T-helper 1 cell treated with Interleukin-12 subunit alpha and Interleukin-12 subunit beta and Interleukin-4 antibody, amounts not matched to agents 30 ng/mL and 1 ng/mL, for 36 hours (primary cell): ENCODE measurements at regions not wholly inside any gene's neighbourhood (a gene's known extent, or its start where the extent isn't known, plus 50 kb on each side); places are given as distances from the start of the nearest gene placed in this dataset.

ENCODE experiments used
- intact Hi-C: fragments of 100-400 bp; cut with micrococcal nuclease; formaldehyde crosslinking; loops from one replicate; pipeline ENCODE4 v1.15.1; 2024

DNA sequence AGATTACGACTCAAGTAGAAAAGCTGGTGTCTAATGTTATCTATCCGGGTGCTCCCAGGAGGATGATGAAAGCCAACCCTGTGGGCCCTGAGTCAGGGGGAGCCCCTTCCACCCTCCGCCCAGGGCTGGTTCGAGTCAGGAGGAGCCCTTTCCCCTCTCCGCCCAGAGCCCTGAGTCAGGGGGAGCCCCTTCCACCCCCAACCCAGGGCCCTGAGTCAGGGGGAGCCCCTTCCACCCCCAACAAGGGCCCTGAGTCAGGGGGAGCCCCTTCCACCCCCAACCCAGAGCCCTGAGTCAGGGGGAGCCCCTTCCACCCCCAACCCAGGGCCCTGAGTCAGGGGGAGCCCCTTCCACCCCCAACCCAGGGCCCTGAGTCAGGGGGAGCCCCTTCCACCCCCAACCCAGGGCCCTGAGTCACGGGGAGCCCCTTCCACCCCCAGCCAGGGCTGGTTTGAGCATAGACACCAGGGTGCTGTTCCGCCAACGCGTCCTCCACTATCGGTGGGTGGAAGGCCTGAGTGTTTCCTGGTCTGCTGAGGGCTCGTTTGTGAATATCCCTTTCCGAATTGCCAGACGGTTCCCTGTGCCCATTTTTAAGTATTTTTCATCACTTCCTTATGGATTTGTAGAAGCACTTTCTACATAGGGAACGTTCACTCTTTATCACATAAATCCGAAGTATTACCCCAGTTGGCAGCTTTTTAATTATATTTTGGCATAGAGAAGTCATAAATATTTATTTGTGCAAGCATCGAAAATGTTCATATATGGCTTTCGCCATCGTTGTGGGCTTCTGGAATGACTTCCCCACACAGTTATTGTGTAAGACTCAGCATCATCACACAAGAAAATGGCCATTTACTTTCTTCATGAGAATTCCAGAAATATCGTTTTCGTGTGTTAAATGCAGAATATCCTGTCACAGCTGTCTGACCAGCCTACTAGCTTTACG is 380.6 kb downstream of the BRD1 start:
- intact Hi-C loops = no loop called here

DNA sequence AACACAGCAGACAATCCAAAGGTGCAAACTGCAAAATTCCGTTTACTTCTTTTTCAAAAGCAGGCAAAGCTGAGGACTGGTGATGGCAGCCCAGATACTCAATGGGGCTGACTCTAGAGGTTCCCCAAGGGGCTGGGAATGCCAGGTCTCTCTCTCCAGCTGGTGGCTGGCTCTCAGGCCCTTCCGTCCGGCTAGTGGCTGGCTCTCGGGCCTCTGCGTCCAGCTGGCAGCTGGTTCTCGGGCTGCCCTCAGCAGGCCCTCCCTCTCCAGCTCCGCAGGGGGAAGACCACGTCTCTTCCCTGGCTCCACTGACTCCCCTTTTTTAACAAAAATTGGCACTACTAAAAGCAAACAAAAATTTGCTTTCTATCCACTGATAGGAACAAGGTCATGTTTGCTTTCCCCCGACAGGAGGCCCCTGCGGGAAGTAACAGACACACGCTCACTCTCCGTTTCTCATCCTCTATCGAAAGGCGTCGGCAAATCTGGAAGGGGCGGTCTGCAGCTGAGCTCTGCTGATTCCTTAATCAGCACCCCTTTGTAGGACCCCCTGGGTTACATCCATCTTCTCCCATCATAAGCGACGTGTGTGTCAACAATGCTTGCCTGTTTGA is 381.4 kb downstream of the BRD1 start:
- intact Hi-C loops = no loop called here

DNA sequence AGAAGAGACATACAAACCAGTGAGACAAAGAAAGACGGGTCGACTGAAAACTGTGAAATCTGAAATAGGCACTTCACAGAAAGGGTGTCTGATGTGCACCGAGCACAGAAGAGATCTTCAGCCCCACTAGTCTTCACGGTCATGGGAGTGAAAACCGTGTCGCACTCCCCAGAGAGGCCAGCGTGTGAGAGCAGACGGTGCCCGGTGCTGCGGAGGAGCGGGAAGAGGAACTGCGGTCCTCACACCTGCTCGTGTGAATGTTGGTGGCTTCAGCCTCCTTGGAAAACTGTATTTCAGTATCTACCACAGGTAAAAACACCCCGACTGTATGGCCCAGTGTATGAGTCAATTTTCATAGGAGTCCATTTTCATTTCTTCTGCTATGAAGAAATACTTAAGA is 382.9 kb downstream of the BRD1 start:
- intact Hi-C loops = no loop called here

DNA sequence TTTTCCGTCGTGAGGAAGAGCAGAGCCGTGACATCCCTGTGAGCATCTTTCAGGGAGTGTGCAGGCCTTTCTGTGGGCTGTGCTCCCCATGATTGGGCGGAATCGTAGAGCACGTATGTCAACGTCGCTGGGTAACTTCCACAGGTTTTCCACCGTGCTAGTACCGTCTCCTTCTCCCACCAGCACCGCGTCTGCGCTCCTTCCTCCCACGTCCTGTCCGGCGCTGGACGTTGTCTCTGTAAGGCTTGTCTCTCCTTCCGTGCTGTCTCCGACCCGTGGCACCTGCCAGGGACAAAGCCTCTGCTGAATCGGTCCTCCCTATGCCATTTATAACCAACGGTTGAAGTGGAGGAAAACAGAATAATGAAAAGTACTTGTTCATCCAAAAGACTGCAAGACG is 386.7 kb downstream of the BRD1 start:
- intact Hi-C loops = no loop called here

DNA sequence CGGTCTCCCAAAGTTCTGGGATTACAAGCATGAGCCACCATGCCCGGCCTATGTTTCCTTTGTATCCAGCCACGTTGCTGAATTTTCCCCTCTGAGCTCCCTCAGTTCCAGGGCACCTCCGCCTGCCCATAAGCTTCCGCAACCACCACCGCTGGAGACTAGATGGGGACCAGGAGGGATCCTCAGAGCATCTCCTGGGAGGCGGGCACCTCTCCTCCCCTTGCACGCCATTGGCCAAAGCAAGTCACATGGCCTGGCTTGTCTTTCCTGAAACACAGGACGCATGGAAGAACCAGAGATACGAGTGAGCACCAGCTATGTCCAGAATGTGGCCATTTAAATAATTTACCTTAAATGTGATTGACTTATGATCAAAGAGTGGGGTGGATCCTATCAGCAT is 388.3 kb downstream of the BRD1 start:
- intact Hi-C loops = no loop called here

DNA sequence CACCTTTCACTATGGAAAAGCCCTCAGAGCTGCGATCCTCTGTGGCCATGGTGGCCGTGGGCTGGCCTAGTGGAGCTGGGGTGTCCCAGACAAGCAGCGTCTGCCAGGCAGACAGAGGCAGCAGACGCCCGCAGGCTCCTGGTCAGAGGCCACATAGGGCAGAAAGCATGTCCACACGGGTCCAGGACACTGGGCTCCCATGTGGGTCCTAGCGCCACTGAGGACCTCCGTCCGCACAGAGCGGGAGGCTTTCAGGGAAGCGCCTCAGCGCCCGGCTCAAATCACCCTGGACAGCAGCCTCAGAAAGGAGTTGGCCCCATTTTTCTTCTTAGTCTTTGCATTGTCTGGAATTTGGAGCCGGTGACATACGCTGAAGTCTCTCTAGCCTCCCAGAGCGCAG is 389.7 kb downstream of the BRD1 start:
- intact Hi-C loops = no loop called here

DNA sequence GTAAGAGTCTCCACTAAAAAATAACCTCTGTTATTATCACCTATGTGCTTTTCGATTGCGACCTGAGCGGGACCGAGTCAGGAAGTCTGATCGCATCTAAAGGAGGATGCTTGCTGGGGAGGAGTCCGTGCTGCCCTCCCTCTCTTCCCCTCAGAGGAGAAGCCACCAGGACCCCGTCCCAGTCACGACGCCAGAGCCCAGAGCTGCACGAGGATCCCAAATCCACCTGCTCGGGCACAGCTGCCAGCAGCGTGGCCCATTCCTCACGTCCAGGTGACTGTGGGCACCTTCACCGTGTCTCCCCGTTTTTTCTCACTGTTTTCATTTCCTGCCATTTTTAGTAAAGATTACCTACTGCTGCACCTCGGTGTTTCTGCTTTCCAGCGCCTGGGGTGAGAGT is 390.3 kb downstream of the BRD1 start:
- intact Hi-C loops = no loop called here

DNA sequence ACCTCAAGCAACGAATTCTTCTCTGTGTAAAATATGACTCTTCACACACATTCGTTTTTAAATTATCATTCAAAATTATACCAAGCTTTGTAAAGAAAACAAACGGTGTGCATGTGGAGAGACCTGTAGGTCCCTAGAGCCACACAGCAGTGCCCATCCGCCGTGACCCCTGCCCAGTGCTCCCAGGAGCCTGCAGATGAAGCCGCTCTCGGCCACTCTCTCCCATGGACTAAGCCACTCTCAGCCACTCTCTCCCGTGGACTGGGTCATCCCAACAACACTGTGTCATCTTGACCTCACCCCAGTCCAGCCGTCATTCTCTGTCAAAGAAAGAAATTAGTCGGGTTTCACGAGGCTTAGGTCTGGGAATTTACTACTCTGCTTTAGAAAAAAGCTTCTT is 391.6 kb downstream of the BRD1 start:
- intact Hi-C loops = no loop called here

DNA sequence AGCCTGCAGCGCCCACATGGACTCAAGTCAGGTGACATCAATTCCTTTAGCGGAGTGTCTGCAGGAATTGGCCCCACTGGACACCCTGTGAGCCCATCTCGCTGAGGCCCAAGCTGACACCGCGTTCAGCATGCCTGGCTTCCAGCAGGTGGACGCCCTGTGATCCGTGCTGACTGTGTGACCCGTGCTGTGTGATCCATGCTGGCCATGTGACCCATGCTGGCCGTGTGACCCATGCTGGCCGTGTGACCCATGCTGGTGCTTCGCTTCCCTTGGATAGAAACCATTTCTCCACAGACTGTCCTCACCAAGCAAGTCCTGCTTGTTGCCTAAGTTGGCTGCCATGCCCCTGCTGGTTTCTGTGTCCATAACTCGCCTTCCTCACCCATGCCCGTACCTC is 392.1 kb downstream of the BRD1 start:
- intact Hi-C loops = no loop called here

DNA sequence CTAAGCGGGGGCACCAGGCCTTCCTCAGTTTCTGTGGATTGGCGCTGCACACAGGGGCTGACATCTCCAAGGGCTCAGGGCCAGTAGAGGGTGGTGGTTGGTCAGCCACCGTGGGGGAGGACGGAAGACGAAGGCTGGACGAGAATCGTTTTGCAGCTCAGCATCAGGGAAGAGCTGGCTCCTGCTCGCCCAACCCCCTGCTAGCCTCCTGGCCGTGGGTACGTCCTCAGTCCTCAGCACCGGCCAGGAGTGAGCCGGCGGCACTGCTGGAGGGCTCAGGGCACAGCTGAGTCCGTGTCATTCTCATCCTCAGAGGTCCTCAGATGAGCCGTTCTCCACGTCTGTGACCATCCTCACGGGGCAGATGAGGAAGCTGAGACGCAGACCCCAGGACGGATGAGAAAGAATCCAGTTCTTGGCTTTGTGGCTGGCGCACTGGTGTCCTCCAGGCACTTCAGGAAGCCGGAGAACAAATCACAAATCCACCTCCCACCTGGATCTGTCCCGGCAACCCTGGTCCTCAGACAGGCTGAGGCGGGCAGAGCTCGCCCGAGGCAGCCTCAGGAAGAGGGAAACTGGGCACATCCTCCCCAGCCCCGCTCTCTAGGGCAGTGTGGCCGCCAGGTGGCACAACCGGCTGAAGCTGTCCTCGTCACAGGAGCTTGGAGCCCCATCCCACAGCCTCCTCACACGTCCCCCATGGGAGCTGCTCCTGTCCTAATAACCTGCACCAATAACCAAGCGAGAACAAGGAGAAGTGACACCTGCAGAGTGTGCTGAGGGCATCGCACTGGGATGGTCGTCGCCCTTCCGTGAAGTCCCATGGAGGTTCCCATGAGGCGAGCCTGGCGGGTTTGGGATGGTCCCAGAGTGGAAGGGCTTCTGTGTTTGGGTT is 393.7 kb downstream of the BRD1 start:
- intact Hi-C loops = no loop called here

DNA sequence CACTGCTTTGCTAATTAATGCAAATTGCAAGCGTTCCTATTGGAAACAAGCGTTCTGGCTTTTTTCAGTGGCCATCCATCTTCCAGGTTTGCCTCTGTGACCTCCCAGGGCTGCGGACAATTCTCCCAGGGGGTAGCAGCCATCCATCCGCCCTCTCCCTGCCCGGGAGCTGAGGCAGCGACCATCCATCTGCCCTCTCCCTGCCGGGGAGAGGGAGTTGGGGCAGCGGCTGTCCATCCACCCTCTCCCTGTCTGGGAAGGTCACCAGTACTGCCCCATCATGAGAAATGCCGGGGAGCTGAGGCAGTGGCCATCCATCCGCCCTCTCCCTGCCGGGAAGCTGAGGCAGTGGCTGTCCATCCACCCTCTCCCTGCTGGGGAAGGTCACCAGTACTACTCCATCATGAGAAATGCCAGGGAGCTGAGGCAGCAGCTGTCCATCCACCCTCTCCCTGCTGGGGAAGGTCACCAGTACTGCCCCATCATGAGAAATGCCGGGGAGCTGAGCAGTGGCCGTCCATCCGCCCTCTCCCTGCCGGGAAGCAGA is 394.7 kb downstream of the BRD1 start:
- intact Hi-C loops = no loop called here

DNA sequence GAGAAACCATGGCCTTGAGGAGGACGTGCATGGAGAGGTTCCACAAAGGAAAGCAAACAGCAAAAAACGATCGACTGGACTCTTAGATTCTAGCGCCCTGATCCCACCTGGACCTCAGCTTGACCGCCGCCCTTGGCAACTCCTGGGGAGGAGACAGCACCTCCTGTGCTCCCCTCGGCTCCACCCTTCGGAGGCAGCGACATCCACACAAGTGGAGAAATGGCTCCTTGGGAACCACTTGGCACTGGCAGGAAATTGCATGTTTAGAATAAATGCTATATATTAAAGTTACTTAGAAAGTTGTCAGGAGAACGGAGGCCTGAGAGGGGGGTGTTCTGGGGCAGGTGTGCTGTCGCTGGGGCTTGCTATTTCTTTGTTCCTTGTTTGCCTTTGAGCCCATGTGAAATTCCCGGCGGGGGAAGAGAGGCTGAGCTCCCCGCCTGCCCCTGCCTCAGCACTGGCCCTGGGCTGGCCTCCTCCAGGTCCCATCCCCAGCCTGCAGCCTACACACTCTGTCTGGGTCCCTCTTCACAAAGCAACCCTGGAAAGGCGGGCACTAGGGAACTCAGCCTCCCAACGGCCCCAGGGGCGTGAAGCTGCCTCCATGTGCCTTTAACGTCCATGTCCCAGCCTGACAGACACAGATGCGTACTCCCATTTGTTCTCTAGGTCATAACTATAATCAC is 395.3 kb downstream of the BRD1 start:
- intact Hi-C loops = no loop called here

DNA sequence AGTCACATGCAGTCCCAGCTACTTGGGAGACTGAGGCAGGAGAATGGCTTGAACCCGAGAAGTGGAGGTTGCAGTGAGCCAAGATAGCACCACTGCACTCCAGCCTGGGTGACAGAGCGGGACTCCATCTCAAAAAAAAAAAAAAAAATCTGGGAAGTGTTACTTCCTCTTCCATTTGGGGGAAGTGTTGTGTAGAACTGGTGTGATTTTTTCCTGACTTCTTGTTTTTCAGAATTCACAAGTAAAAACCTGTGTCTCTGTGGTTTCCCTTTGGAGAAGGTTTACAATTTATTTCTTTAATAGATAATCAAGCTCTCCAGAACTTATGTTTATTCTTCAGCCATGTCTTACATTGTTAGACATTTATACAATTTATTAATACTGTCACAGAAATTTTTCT is 396.1 kb downstream of the BRD1 start:
- intact Hi-C loops = no loop called here

DNA sequence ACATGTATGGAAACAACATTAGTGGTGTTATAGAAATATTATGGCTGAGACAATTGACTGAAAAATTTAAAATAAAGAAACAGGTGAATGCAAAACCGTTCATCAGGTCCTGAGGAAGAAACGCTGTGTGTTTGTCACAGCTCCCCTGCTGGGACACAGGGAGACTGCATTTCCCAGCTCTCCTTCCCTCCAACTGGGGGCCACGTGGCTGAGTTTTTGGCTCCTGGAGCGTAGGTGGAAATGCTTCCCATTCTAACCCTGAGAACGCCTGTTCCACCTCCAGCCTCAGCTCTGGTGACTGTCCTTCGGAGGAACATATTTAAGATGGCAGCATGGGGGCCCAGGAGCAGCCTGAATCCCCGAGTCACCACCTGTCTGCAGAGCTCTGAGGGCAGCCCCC is 398.6 kb downstream of the BRD1 start:
- intact Hi-C loops = no loop called here

DNA sequence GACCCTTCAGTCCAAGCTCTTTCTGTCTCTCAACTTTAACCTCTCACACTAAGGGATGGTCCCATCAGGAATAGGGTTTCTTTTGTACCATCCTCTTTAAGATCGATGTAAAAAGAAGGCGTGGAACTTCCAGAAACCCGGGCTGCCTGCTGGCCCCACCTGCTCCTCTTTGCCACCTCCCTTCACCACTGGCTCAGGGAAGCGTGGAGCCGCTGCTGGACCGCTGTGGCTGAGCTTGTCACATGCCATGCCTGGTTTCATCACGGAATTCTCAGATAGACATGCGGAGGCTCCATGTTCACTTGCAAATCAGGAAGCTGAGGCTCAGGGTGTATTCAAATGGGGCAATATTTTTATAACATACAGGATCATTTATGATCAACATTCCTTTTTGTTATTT is 399.7 kb downstream of the BRD1 start:
- intact Hi-C loops = no loop called here

DNA sequence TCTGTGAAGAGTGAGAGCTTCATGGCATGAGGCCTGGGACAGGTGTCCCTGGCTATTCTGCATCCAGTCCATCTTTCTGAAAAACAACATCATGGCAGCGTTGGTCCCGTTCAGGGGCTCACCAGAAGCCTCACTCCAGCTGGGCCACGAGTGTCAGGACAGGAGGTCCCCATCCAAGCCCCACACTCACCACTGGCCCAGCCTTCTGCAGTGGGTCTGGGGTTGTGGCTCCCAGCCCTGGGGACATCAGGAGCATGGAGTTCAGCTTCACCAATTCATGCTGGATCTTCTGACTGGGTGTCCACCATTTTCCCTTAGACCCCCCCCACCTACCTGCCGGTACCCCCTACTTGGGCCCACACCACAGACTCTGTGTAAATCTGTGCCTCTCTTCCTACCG is 400.3 kb downstream of the BRD1 start:
- intact Hi-C loops = no loop called here

DNA sequence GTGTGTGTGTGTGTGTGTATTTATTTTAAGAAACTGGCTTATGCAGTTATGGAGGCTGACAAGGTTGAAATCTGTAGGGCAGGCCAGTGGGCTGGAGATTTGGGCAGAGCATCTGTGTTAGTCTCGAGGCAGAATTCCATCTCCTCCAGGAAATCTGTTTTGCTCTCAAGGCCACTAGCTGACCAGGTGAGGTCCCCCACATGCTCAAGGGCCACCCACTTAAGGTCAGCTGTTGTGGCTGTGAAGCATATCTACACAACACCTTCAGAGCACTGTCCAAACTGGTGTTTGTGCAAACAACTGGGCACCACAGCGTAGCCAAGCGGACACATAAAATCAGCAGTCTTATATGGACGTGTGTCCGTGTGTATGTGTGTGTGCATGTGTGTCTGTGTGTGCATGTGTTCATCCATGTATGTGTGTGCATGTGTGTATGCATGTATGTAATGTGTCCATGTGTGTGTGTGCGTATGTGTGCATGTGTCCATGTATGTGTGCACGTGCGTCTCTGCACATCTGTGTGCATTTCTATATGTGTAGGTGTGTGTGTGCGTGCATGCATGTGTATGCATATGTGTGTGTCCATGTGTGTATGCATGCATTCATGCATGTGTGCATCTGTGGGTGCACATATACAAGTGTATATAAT is 400.9 kb downstream of the BRD1 start:
- intact Hi-C loops = no loop called here

DNA sequence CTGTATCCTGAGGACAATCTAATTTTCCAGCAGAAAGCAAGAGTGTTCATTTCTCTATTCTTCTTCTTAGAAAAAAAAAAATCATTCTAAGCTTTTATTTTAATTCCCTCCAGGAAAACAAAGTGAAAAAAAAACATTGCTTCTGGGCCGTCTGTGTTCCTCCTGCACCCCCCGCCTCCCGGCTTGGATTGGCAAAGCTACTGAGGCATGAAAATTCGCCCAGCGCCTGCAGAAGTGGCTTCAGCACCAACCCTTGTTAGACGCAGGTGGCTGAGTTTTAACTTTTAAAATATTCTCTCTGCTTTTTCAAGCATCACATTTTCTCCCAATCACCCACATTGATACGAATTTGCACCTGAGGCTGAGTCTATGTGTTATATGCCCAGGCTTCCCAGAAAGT is 401.6 kb downstream of the BRD1 start:
- intact Hi-C loops = no loop called here

DNA sequence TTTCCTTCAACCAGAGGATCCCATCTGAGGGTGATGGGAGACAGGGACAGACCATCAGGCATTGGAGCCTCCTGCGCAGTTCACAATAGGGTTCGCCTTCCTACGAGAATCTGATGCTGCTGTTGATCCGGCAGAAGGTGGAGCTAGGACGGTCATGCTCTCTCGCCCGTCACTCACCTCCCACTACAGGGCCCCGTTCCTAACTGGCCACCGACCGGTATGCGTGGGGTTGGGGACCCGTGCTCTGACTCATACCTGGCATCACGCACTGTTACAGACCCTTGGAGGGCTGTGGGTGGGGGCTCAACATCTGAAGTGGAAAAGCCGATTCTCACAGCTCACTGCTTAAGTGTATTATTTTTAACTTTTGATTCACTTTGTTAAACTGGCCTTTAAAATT is 402.3 kb downstream of the BRD1 start:
- intact Hi-C loops = no loop called here

DNA sequence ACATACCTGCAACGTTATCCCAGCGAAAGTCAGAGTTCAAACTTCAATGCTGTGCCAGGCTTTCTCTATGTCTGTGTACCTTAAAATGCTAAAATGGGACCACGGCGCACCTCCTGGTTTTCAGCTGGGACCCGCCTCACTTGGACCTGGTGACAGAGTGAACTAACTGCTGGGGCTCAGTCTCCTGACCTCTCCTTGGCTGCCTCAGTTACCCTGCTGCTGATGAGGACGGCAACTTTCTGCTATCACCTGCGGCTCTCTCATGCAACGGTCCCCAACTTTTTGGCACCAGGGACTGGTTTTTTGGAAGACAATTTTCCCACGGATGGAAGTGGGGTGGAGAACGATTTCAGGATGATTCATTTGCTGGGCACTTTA is 402.8 kb downstream of the BRD1 start:
- intact Hi-C loops = no loop called here
